Upper lobe of left lung (tissue), 4 donors: ENCODE measurements at regions not wholly inside any gene's neighbourhood (a gene's known extent, or its start where the extent isn't known, plus 50 kb on each side); places are given as distances from the start of the nearest gene placed in this dataset.

Experiments used
- CTCF ChIP-seq, 6 experiments: fragments of 450-650 bp in 4 of 6; fragments of 200-600 bp in 2 of 6; sonication (generic) in 2 of 6; IDR thresholded peaks; one replicate each; pipeline ENCODE4 v1.5.1; 2016 to 2019; ENCODE audit warnings: antibody characterized with exemption in 6 of 6
- EP300 ChIP-seq, 4 donors: sonication (generic); formaldehyde crosslinking; IDR thresholded peaks; one replicate each; pipeline ENCODE4 v1.5.1; 2017; ENCODE audit warnings: antibody characterized with exemption in 4 of 4, control low read depth in 2 of 4
- POLR2A ChIP-seq, 4 donors: fragments of 450-650 bp; IDR thresholded peaks; one replicate each; pipeline ENCODE4 v1.5.1; 2016 to 2017; ENCODE audit warnings: antibody characterized with exemption in 4 of 4, mild to moderate bottlenecking in 2 of 4
- POLR2AphosphoS5 ChIP-seq, 2 donors: sonication (generic); formaldehyde crosslinking; IDR thresholded peaks; one replicate each; pipeline ENCODE4 v1.5.1; 2017; ENCODE audit warnings: antibody characterized with exemption in 2 of 2

- no peak for TF ChIP-seq EP300 (IDR thresholded peaks at IDR 0.05)
- no peak for TF ChIP-seq POLR2A (IDR thresholded peaks at IDR 0.05)
- no peak for TF ChIP-seq CTCF (IDR thresholded peaks at IDR 0.05)
- TF ChIP-seq POLR2AphosphoS5 (IDR thresholded peaks at IDR 0.05), result no peak
Observed at GRCh38 chr6:47375426-47375825, 65.7 kb upstream of the TNFRSF21 start.
